Breast epithelium (tissue), 3 donors: ENCODE measurements at regions not wholly inside any gene's neighbourhood (a gene's known extent, or its start where the extent isn't known, plus 50 kb on each side); places are given as distances from the start of the nearest gene placed in this dataset.

Experiments used
- CTCF ChIP-seq, 3 donors: fragments of 450-650 bp; IDR thresholded peaks; one replicate each; pipeline ENCODE4 v1.5.1; 2016 to 2017; ENCODE audit warnings: antibody characterized with exemption in 3 of 3, mild to moderate bottlenecking in 3 of 3, moderate library complexity in 3 of 3
- POLR2A ChIP-seq: fragments of 450-650 bp; IDR thresholded peaks from one replicate; pipeline ENCODE4 v1.6.1; 2016; ENCODE audit warnings: antibody characterized with exemption, mild to moderate bottlenecking, moderate library complexity
- POLR2AphosphoS5 ChIP-seq, 3 donors: sonication (generic); formaldehyde crosslinking; IDR thresholded peaks; one replicate each; pipeline ENCODE4 v1.6.1; 2017; ENCODE audit warnings: antibody characterized with exemption in 3 of 3

GRCh38 chr10:31694929-31695837 is 233.4 kb downstream of the ARHGAP12 start:
- TF ChIP-seq CTCF (IDR thresholded peaks at IDR 0.05) (no peak), POLR2A (no peak), POLR2AphosphoS5 (IDR thresholded peaks at IDR 0.05) (no peak)
